PFSK-1 (cell line): ENCODE measurements at regions not wholly inside any gene's neighbourhood (a gene's known extent, or its start where the extent isn't known, plus 50 kb on each side); places are given as distances from the start of the nearest gene placed in this dataset.

Experiments used
- FOXP2 ChIP-seq: optimal IDR thresholded peaks from 2 replicates; pipeline ENCODE3; 2011; ENCODE audit warnings: borderline replicate concordance, control low read depth, inconsistent platforms; ENCODE audit not compliant: insufficient read depth; ENCODE audit errors: extremely low read length, extremely low read depth
- POLR2AphosphoS5 ChIP-seq: IDR thresholded peaks from 2 replicates; pipeline ENCODE4 v1.6.1; 2012; ENCODE audit warnings: low read depth, mild to moderate bottlenecking, control low read depth, low read length, moderate library complexity
- REST ChIP-seq, 2 experiments: IDR thresholded peaks; 2 replicates each; pipeline versions ENCODE4 v1.6.1 to v1.8.0; 2011 to 2012; ENCODE audit warnings: low read depth in 2 of 2, low read length in 2 of 2, control low read depth in 1 of 2, inconsistent platforms in 1 of 2, mild to moderate bottlenecking in 1 of 2, moderate library complexity in 1 of 2; ENCODE audit not compliant: insufficient read depth in 1 of 2
- SIN3A ChIP-seq: IDR thresholded peaks from 2 replicates; pipeline ENCODE4 v1.6.1; 2012; ENCODE audit warnings: mild to moderate bottlenecking, low read length, moderate library complexity, borderline replicate concordance; ENCODE audit not compliant: insufficient read depth
- TAF1 ChIP-seq: IDR thresholded peaks from 2 replicates; pipeline ENCODE4 v1.6.1; 2012; ENCODE audit warnings: low read length, control low read depth, borderline replicate concordance; ENCODE audit not compliant: insufficient read depth

GRCh38 chr13:50726164-50726563 is 117.3 kb downstream of the DLEU7 start:
- TF ChIP-seq SIN3A (no peak), REST (IDR thresholded peaks at IDR 0.05; ENCODE audit: insufficient read depth in 1 of 2, low read depth in 2 of 2, low read length in 2 of 2) (no peak), POLR2AphosphoS5 (no peak), FOXP2 (no peak), TAF1 (no peak)

GRCh38 chr13:50729177-50729576 is 114.3 kb downstream of the DLEU7 start:
- TF ChIP-seq SIN3A = no peak
- no peak for TF ChIP-seq REST (IDR thresholded peaks at IDR 0.05; ENCODE audit: insufficient read depth in 1 of 2, low read depth in 2 of 2, low read length in 2 of 2)
- TF ChIP-seq POLR2AphosphoS5 = no peak
- no peak for TF ChIP-seq FOXP2
- no peak for TF ChIP-seq TAF1

GRCh38 chr13:50730496-50731351 is 112.8 kb downstream of the DLEU7 start:
- TF ChIP-seq REST (IDR thresholded peaks at IDR 0.05; ENCODE audit: insufficient read depth in 1 of 2, low read depth in 2 of 2, low read length in 2 of 2) = no peak
- TF ChIP-seq FOXP2 = no peak
- no peak for TF ChIP-seq SIN3A
- no peak for TF ChIP-seq POLR2AphosphoS5
- TF ChIP-seq TAF1 = no peak

- no peak for TF ChIP-seq POLR2AphosphoS5
- no peak for TF ChIP-seq FOXP2
- TF ChIP-seq SIN3A = no peak
- TF ChIP-seq TAF1 = no peak
- TF ChIP-seq REST (IDR thresholded peaks at IDR 0.05; ENCODE audit: insufficient read depth in 1 of 2, low read depth in 2 of 2, low read length in 2 of 2) = no peak
Measured at GRCh38 chr13:50731400-50731799, 112.1 kb downstream of the DLEU7 start.

- no peak for TF ChIP-seq POLR2AphosphoS5
- TF ChIP-seq SIN3A = no peak
- no peak for TF ChIP-seq FOXP2
- TF ChIP-seq TAF1 = no peak
- no peak for TF ChIP-seq REST (IDR thresholded peaks at IDR 0.05; ENCODE audit: insufficient read depth in 1 of 2, low read depth in 2 of 2, low read length in 2 of 2)
Measured at GRCh38 chr13:50732712-50733111, 110.8 kb downstream of the DLEU7 start.
